Stimulated activated memory B cell treated with anti-CD40 and anti-IgM and Interleukin-4, amounts not matched to agents 10 μg/mL and 1 μg/mL and 100 μg/mL, for 72 hours (primary cell): ENCODE measurements at regions not wholly inside any gene's neighbourhood (a gene's known extent, or its start where the extent isn't known, plus 50 kb on each side); places are given as distances from the start of the nearest gene placed in this dataset.

Source experiments
- ATAC-seq: fragments of 150-1000 bp; cut with Tn5 transposase; 2 replicates; pipeline ENCODE4 v1.10.0; 2021
- H3K27ac Mint-ChIP-seq: one replicate; pipeline ENCODE4 v1.8.0; 2022; ENCODE audit warnings: mild to moderate bottlenecking, mixed read lengths
- H3K27me3 Mint-ChIP-seq: one replicate; pipeline ENCODE4 v1.8.0; 2022; ENCODE audit warnings: mixed read lengths
- H3K36me3 Mint-ChIP-seq: one replicate; pipeline ENCODE4 v1.8.0; 2022; ENCODE audit warnings: mixed read lengths
- H3K4me1 Mint-ChIP-seq: one replicate; pipeline ENCODE4 v1.8.0; 2022; ENCODE audit warnings: mixed read lengths
- H3K4me3 Mint-ChIP-seq: one replicate; pipeline ENCODE4 v1.8.0; 2022; ENCODE audit warnings: mild to moderate bottlenecking, moderate library complexity, mixed read lengths
- H3K9me3 Mint-ChIP-seq: one replicate; pipeline ENCODE4 v1.8.0; 2022; ENCODE audit warnings: mixed read lengths

GRCh38 chr10:117601716-117602115, 59.2 kb downstream of the EMX2 start:
- Mint-ChIP-seq H3K36me3 (no peaks in the 10 kb centered on the region), H3K9me3 (peaks cover 2% of the 10 kb centered on the region), H3K27me3 (peaks cover 8% of the 10 kb centered on the region), H3K4me3 (no peak overlapping the region), H3K4me1 (no peaks in the 10 kb centered on the region), H3K27ac (no peak overlapping the region)
- no peak for ATAC-seq

GRCh38 chr10:117603081-117603480, 60.5 kb downstream of the EMX2 start:
- no peak overlapping the region for H3K4me3 Mint-ChIP-seq
- no peaks in the 10 kb centered on the region for H3K36me3 Mint-ChIP-seq
- H3K9me3 Mint-ChIP-seq = peaks cover 2% of the 10 kb centered on the region
- ATAC-seq = no peak
- H3K27me3 Mint-ChIP-seq = peaks cover 8% of the 10 kb centered on the region
- no peaks in the 10 kb centered on the region for H3K4me1 Mint-ChIP-seq
- no peak overlapping the region for H3K27ac Mint-ChIP-seq

GRCh38 chr10:117603726-117604125, 61.2 kb downstream of the EMX2 start:
- peaks cover 2% of the 10 kb centered on the region for H3K9me3 Mint-ChIP-seq
- no peak overlapping the region for H3K4me3 Mint-ChIP-seq
- peaks cover 8% of the 10 kb centered on the region for H3K27me3 Mint-ChIP-seq
- H3K36me3 Mint-ChIP-seq = no peaks in the 10 kb centered on the region
- ATAC-seq = no peak
- no peak overlapping the region for H3K27ac Mint-ChIP-seq
- no peaks in the 10 kb centered on the region for H3K4me1 Mint-ChIP-seq

- Mint-ChIP-seq H3K4me1 (no peaks in the 10 kb centered on the region), H3K27me3 (peaks cover 21% of the 10 kb centered on the region)
- ATAC-seq = no peak
Measured at GRCh38 chr10:117609095-117609795, 66.7 kb downstream of the EMX2 start.

GRCh38 chr10:117609796-117610170, 67.2 kb downstream of the EMX2 start:
- no peak for ATAC-seq
- Mint-ChIP-seq H3K36me3 (no peaks in the 10 kb centered on the region), H3K4me1 (no peaks in the 10 kb centered on the region), H3K9me3 (peaks cover 6% of the 10 kb centered on the region), H3K4me3 (no peak overlapping the region), H3K27ac (no peak overlapping the region), H3K27me3 (peaks cover 21% of the 10 kb centered on the region)

More at GRCh38 chr10:117609095-117609795, 66.7 kb downstream of the EMX2 start:
- Mint-ChIP-seq H3K4me3 (no peak overlapping the region), H3K9me3 (peaks cover 6% of the 10 kb centered on the region), H3K36me3 (no peaks in the 10 kb centered on the region), H3K27ac (no peak overlapping the region)

GRCh38 chr10:117610321-117610720, 67.8 kb downstream of the EMX2 start:
- no peak for ATAC-seq
- no peak overlapping the region for H3K4me3 Mint-ChIP-seq
- H3K36me3 Mint-ChIP-seq = no peaks in the 10 kb centered on the region
- H3K4me1 Mint-ChIP-seq = no peaks in the 10 kb centered on the region
- peaks cover 6% of the 10 kb centered on the region for H3K9me3 Mint-ChIP-seq
- H3K27me3 Mint-ChIP-seq = peaks cover 21% of the 10 kb centered on the region
- no peak overlapping the region for H3K27ac Mint-ChIP-seq

GRCh38 chr10:117612113-117612512, 69.6 kb downstream of the EMX2 start:
- peaks cover 29% of the 10 kb centered on the region for H3K27me3 Mint-ChIP-seq
- H3K9me3 Mint-ChIP-seq = peaks cover 3% of the 10 kb centered on the region
- H3K4me1 Mint-ChIP-seq = no peaks in the 10 kb centered on the region
- no peaks in the 10 kb centered on the region for H3K36me3 Mint-ChIP-seq
- no peak overlapping the region for H3K4me3 Mint-ChIP-seq
- ATAC-seq = no peak
- H3K27ac Mint-ChIP-seq = no peak overlapping the region

- Mint-ChIP-seq H3K4me1 (no peaks in the 10 kb centered on the region), H3K9me3 (peaks cover 3% of the 10 kb centered on the region), H3K36me3 (no peaks in the 10 kb centered on the region), H3K27ac (no peak overlapping the region), H3K27me3 (peaks cover 20% of the 10 kb centered on the region), H3K4me3 (no peak overlapping the region)
- ATAC-seq = no peak
Measured at GRCh38 chr10:117615649-117616048, 73.1 kb downstream of the EMX2 start.

GRCh38 chr10:117616179-117616578, 73.6 kb downstream of the EMX2 start:
- Mint-ChIP-seq H3K4me3 (no peak overlapping the region), H3K27ac (no peak overlapping the region), H3K4me1 (no peaks in the 10 kb centered on the region), H3K27me3 (peaks cover 25% of the 10 kb centered on the region), H3K36me3 (no peaks in the 10 kb centered on the region), H3K9me3 (peaks cover 3% of the 10 kb centered on the region)
- ATAC-seq = no peak

GRCh38 chr10:117617086-117617485, 74.5 kb downstream of the EMX2 start:
- Mint-ChIP-seq H3K4me1 (no peaks in the 10 kb centered on the region), H3K4me3 (no peak overlapping the region), H3K36me3 (no peaks in the 10 kb centered on the region), H3K27me3 (peaks cover 30% of the 10 kb centered on the region), H3K27ac (no peak overlapping the region), H3K9me3 (peaks cover 2% of the 10 kb centered on the region)
- ATAC-seq = no peak

GRCh38 chr10:117617659-117618058, 75.1 kb downstream of the EMX2 start:
- ATAC-seq = no peak
- peaks cover 26% of the 10 kb centered on the region for H3K27me3 Mint-ChIP-seq
- H3K4me1 Mint-ChIP-seq = no peaks in the 10 kb centered on the region
- H3K4me3 Mint-ChIP-seq = no peak overlapping the region
- H3K9me3 Mint-ChIP-seq = no peaks in the 10 kb centered on the region
- no peaks in the 10 kb centered on the region for H3K36me3 Mint-ChIP-seq
- no peak overlapping the region for H3K27ac Mint-ChIP-seq

- no peaks in the 10 kb centered on the region for H3K4me1 Mint-ChIP-seq
- H3K9me3 Mint-ChIP-seq = no peaks in the 10 kb centered on the region
- H3K36me3 Mint-ChIP-seq = no peaks in the 10 kb centered on the region
- peaks cover 25% of the 10 kb centered on the region for H3K27me3 Mint-ChIP-seq
- no peak overlapping the region for H3K27ac Mint-ChIP-seq
- no peak overlapping the region for H3K4me3 Mint-ChIP-seq
- ATAC-seq = no peak
Measured at GRCh38 chr10:117619223-117619622, 76.7 kb downstream of the EMX2 start.

GRCh38 chr10:117619707-117620405, 77.3 kb downstream of the EMX2 start:
- Mint-ChIP-seq H3K4me1 (no peaks in the 10 kb centered on the region), H3K27ac (no peak overlapping the region), H3K4me3 (no peak overlapping the region), H3K9me3 (no peaks in the 10 kb centered on the region), H3K27me3 (peaks cover 25% of the 10 kb centered on the region), H3K36me3 (no peaks in the 10 kb centered on the region)
- ATAC-seq = no peak

GRCh38 chr10:117621196-117621595, 78.7 kb downstream of the EMX2 start:
- Mint-ChIP-seq H3K4me3 (no peak overlapping the region), H3K36me3 (no peaks in the 10 kb centered on the region), H3K4me1 (no peaks in the 10 kb centered on the region), H3K9me3 (no peaks in the 10 kb centered on the region), H3K27me3 (peaks cover 18% of the 10 kb centered on the region), H3K27ac (no peak overlapping the region)
- ATAC-seq = no peak

GRCh38 chr10:117621795-117622420, 79.4 kb downstream of the EMX2 start:
- no peak for ATAC-seq
- no peak overlapping the region for H3K27ac Mint-ChIP-seq
- H3K36me3 Mint-ChIP-seq = no peaks in the 10 kb centered on the region
- no peaks in the 10 kb centered on the region for H3K9me3 Mint-ChIP-seq
- H3K4me3 Mint-ChIP-seq = no peak overlapping the region
- H3K27me3 Mint-ChIP-seq = peaks cover 17% of the 10 kb centered on the region
- no peaks in the 10 kb centered on the region for H3K4me1 Mint-ChIP-seq
